Smooth muscle cell (in vitro differentiated cells): ENCODE measurements at regions not wholly inside any gene's neighbourhood (a gene's known extent, or its start where the extent isn't known, plus 50 kb on each side); places are given as distances from the start of the nearest gene placed in this dataset.

Experiments used
- DNase-seq: peaks from one replicate; lab custom pipeline; 2025; ENCODE audit not compliant: unreplicated experiment; lab: John Stamatoyannopoulos, UW
- H2AFZ ChIP-seq: fragments of 200-600 bp; sonication (generic); 2 replicates; pipeline ENCODE4 v1.6.0; 2016; ENCODE audit warnings: antibody characterized with exemption, low read depth, mild to moderate bottlenecking
- H3F3A ChIP-seq: fragments of 200-600 bp; sonication (generic); 2 replicates; pipeline ENCODE4 v1.6.0; 2017; ENCODE audit warnings: antibody characterized with exemption, low read depth
- H3K27ac ChIP-seq: fragments of 200-600 bp; sonication (generic); 2 replicates; pipeline ENCODE4 v1.5.1; 2016; ENCODE audit warnings: low read depth, mild to moderate bottlenecking
- H3K27me3 ChIP-seq: fragments of 200-600 bp; sonication (generic); 2 replicates; pipeline ENCODE4 v1.6.1; 2016; ENCODE audit warnings: low read depth, mild to moderate bottlenecking
- H3K36me3 ChIP-seq: fragments of 200-600 bp; sonication (generic); 2 replicates; pipeline ENCODE4 v1.5.1; 2016; ENCODE audit warnings: low read depth
- H3K4me1 ChIP-seq: fragments of 200-600 bp; sonication (generic); 2 replicates; pipeline ENCODE4 v1.5.1; 2016; ENCODE audit warnings: low read depth
- H3K4me2 ChIP-seq: fragments of 200-600 bp; sonication (generic); 2 replicates; pipeline ENCODE4 v1.6.0; 2016; ENCODE audit warnings: mild to moderate bottlenecking
- H3K4me3 ChIP-seq: fragments of 200-600 bp; sonication (generic); 2 replicates; pipeline ENCODE4 v1.5.1; 2016; ENCODE audit warnings: mild to moderate bottlenecking
- H3K79me2 ChIP-seq: fragments of 200-600 bp; sonication (generic); 2 replicates; pipeline ENCODE4 v1.6.0; 2016; ENCODE audit warnings: low read depth, mild to moderate bottlenecking
- H3K9ac ChIP-seq: fragments of 200-600 bp; sonication (generic); 2 replicates; pipeline ENCODE4 v1.6.0; 2016; ENCODE audit warnings: low read depth
- H3K9me3 ChIP-seq: fragments of 200-600 bp; sonication (generic); replicated peaks from 2 replicates; pipeline ENCODE4 v1.5.1; 2016; ENCODE audit warnings: low read depth
- H4K20me1 ChIP-seq: fragments of 200-600 bp; sonication (generic); 2 replicates; pipeline ENCODE4 v1.6.0; 2016; ENCODE audit warnings: low read depth
- WGBS: methylation state at CpG from one replicate; pipeline ENCODE4 v1.1.7; 2016; ENCODE audit warnings: low lambda C conversion rate; 5-methylcytosine and 5-hydroxymethylcytosine counted together
- TF ChIP-seq, protein P1 (sequence below): fragments of 200-600 bp; sonication (generic); IDR thresholded peaks from 2 replicates; pipeline ENCODE4 v1.5.1; 2017; ENCODE audit warnings: borderline replicate concordance, mild to moderate bottlenecking, antibody characterized with exemption; ENCODE audit not compliant: insufficient read depth, poor library complexity, severe bottlenecking

GRCh38 chr7:130972201-130972600 is 238.2 kb upstream of the KLF14 start:
- no peak overlapping the region for H2AFZ ChIP-seq
- H3K27me3 ChIP-seq: no peaks in the 10 kb centered on the region
- H3K4me1 ChIP-seq: no peaks in the 10 kb centered on the region
- H3K9ac ChIP-seq: no peak overlapping the region
- H4K20me1 ChIP-seq: no peaks in the 10 kb centered on the region
- no peak overlapping the region for H3K4me3 ChIP-seq
- H3K27ac ChIP-seq: no peak overlapping the region
- H3K9me3 ChIP-seq: no peaks in the 10 kb centered on the region
- DNase-seq: no peak
- H3K4me2 ChIP-seq: no peak overlapping the region
- 95% methylated on average over 2 of the region's 2 CpGs for WGBS
- TF ChIP-seq, protein P1, sequence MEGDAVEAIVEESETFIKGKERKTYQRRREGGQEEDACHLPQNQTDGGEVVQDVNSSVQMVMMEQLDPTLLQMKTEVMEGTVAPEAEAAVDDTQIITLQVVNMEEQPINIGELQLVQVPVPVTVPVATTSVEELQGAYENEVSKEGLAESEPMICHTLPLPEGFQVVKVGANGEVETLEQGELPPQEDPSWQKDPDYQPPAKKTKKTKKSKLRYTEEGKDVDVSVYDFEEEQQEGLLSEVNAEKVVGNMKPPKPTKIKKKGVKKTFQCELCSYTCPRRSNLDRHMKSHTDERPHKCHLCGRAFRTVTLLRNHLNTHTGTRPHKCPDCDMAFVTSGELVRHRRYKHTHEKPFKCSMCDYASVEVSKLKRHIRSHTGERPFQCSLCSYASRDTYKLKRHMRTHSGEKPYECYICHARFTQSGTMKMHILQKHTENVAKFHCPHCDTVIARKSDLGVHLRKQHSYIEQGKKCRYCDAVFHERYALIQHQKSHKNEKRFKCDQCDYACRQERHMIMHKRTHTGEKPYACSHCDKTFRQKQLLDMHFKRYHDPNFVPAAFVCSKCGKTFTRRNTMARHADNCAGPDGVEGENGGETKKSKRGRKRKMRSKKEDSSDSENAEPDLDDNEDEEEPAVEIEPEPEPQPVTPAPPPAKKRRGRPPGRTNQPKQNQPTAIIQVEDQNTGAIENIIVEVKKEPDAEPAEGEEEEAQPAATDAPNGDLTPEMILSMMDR: no peak
- no peaks in the 10 kb centered on the region for H3F3A ChIP-seq
- no peaks in the 10 kb centered on the region for H3K79me2 ChIP-seq
- H3K36me3 ChIP-seq: no peaks in the 10 kb centered on the region

- H3K9ac ChIP-seq: no peak overlapping the region
- no peaks in the 10 kb centered on the region for H3K36me3 ChIP-seq
- H2AFZ ChIP-seq: no peak overlapping the region
- TF ChIP-seq, protein P1: no peak
- H3K9me3 ChIP-seq: no peaks in the 10 kb centered on the region
- H4K20me1 ChIP-seq: no peaks in the 10 kb centered on the region
- H3F3A ChIP-seq: no peaks in the 10 kb centered on the region
- no peak overlapping the region for H3K27ac ChIP-seq
- H3K79me2 ChIP-seq: no peaks in the 10 kb centered on the region
- peaks cover 1% of the 10 kb centered on the region for H3K4me1 ChIP-seq
- no peak for DNase-seq
- H3K27me3 ChIP-seq: no peaks in the 10 kb centered on the region
- H3K4me2 ChIP-seq: no peak overlapping the region
- no peak overlapping the region for H3K4me3 ChIP-seq
Observed at GRCh38 chr7:130973637-130974036, 239.6 kb upstream of the KLF14 start.

DNA sequence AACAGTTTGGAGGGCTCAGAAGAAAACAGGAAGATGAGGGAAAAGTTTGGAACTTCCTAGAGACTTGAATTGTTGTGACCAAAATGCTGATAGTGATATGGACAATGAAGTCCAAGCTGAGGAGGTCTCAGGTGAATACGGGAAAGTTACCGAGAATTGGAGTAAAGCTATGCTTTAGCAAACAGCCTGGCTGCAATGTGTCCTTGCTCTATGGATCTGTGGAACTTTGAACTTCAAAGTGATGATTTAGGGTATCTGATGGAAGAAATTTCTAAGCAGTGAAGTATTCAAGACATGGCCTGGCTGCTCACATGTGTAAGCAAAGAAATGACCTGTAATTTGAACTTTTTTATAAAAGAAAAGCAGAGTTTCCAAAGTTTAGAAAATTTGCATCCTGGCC is 240.2 kb upstream of the KLF14 start:
- no peaks in the 10 kb centered on the region for H3K36me3 ChIP-seq
- no peaks in the 10 kb centered on the region for H3K9me3 ChIP-seq
- H4K20me1 ChIP-seq: no peaks in the 10 kb centered on the region
- H3K4me1 ChIP-seq: peaks cover 6% of the 10 kb centered on the region
- H3K79me2 ChIP-seq: no peaks in the 10 kb centered on the region
- TF ChIP-seq, protein P1: no peak
- no peak for DNase-seq
- H3K27ac ChIP-seq: no peak overlapping the region
- H3K9ac ChIP-seq: no peak overlapping the region
- H3K4me3 ChIP-seq: no peak overlapping the region
- WGBS: 91% methylated on average over 2 of the region's 2 CpGs
- no peak overlapping the region for H3K4me2 ChIP-seq
- no peaks in the 10 kb centered on the region for H3K27me3 ChIP-seq
- no peaks in the 10 kb centered on the region for H3F3A ChIP-seq
- H2AFZ ChIP-seq: no peak overlapping the region

- H3K9ac ChIP-seq: no peak overlapping the region
- H2AFZ ChIP-seq: no peak overlapping the region
- H3K36me3 ChIP-seq: no peaks in the 10 kb centered on the region
- H3K4me2 ChIP-seq: no peak overlapping the region
- no peak for DNase-seq
- H3K27me3 ChIP-seq: no peaks in the 10 kb centered on the region
- H3F3A ChIP-seq: no peaks in the 10 kb centered on the region
- no peaks in the 10 kb centered on the region for H3K9me3 ChIP-seq
- no peaks in the 10 kb centered on the region for H3K79me2 ChIP-seq
- no peaks in the 10 kb centered on the region for H4K20me1 ChIP-seq
- 94% methylated on average over 2 of the region's 2 CpGs for WGBS
- no peak overlapping the region for H3K4me3 ChIP-seq
- H3K27ac ChIP-seq: no peak overlapping the region
- peaks cover 10% of the 10 kb centered on the region for H3K4me1 ChIP-seq
- TF ChIP-seq, protein P1: no peak
Observed at GRCh38 chr7:130974794-130975193, 240.8 kb upstream of the KLF14 start.
